Psoas muscle (tissue), 7 donors: ENCODE measurements at regions not wholly inside any gene's neighbourhood (a gene's known extent, or its start where the extent isn't known, plus 50 kb on each side); places are given as distances from the start of the nearest gene placed in this dataset.

Experiments
- ATAC-seq, 4 donors: fragments of 200-7000 bp; cut with Tn5 transposase; one replicate each; pipeline ENCODE4 v1.9.1; 2020; ENCODE audit warnings: moderate library complexity in 3 of 4, mild to moderate bottlenecking in 2 of 4
- DNase-seq, 2 donors: peaks; one replicate each; pipeline ENCODE4 v3.0.0-alpha.2; 2020
- H3K27ac ChIP-seq: fragments of 200-600 bp; one replicate; pipeline ENCODE4 v1.8.0; 2022
- H3K27me3 ChIP-seq, 3 donors: fragments of 200-600 bp in 1 of 3; one replicate each; pipeline versions ENCODE4 v1.6.1 to v1.8.0; 2013 to 2022; ENCODE audit warnings: low read length in 2 of 3, mild to moderate bottlenecking in 2 of 3, moderate library complexity in 1 of 3; ENCODE audit not compliant: insufficient read depth in 3 of 3
- H3K36me3 ChIP-seq, 2 donors: fragments of 200-600 bp in 1 of 2; one replicate each; pipeline versions ENCODE4 v1.6.1 to v1.8.0; 2013 to 2022; ENCODE audit warnings: low read depth in 1 of 2, mild to moderate bottlenecking in 1 of 2, moderate library complexity in 1 of 2; ENCODE audit not compliant: insufficient read depth in 1 of 2
- H3K4me1 ChIP-seq: fragments of 200-600 bp; one replicate; pipeline ENCODE4 v1.8.0; 2022
- H3K4me3 ChIP-seq: fragments of 200-600 bp; one replicate; pipeline ENCODE4 v1.8.0; 2022; ENCODE audit warnings: mild to moderate bottlenecking
- H3K9me3 ChIP-seq: fragments of 200-600 bp; one replicate; pipeline ENCODE4 v1.8.0; 2022
- CTCF ChIP-seq: fragments of 200-600 bp; IDR thresholded peaks from one replicate; pipeline ENCODE4 v1.8.0; 2022; ENCODE audit warnings: antibody characterized with exemption
- WGBS, 3 donors: extraction: QIAGEN DNeasy Blood & Tissue Kit; methylation state at CpG; one replicate each; pipeline versions ENCODE4 v1.1.6 to v1.1.7; 2013; 5-methylcytosine and 5-hydroxymethylcytosine counted together
- intact Hi-C, 2 donors: fragments of 100-400 bp; cut with DNase I; formaldehyde crosslinking; loops; one replicate each; pipeline versions ENCODE4 v1.11.0 to v1.14.2; 2022
- donor health status: healthy with polysubstance abuse.
- donor health status: DM: no; HTN: no; CAD: no; lungs with moderate emphysema.
- donor health status: Bipolar disorder and iron deficiency.
- donor health status: healthy.
- donor health status: DM: yes; HTN: yes; CAD: no.
- donor health status: DM: no; HTN: no; CAD: no.
- donor health status: DM: yes; HTN: yes; CAD: no.

GRCh38 chr12:24135158-24135850, 185.8 kb upstream of the SOX5 start:
- no peaks in the 10 kb centered on the region for H3K4me1 ChIP-seq
- no peaks in the 10 kb centered on the region for H3K27me3 ChIP-seq
- intact Hi-C loops = no loop called here
- DNase-seq (no peak), ATAC-seq (no peak)
- H3K36me3 ChIP-seq = no peaks in the 10 kb centered on the region
- no peak for TF ChIP-seq CTCF
- H3K27ac ChIP-seq = no peak overlapping the region
- H3K4me3 ChIP-seq = no peak overlapping the region
- WGBS, 3 donors = 76 to 84% (median 78%) methylated on average over 5 of the region's 5 CpGs
- H3K9me3 ChIP-seq = no peaks in the 10 kb centered on the region

DNA sequence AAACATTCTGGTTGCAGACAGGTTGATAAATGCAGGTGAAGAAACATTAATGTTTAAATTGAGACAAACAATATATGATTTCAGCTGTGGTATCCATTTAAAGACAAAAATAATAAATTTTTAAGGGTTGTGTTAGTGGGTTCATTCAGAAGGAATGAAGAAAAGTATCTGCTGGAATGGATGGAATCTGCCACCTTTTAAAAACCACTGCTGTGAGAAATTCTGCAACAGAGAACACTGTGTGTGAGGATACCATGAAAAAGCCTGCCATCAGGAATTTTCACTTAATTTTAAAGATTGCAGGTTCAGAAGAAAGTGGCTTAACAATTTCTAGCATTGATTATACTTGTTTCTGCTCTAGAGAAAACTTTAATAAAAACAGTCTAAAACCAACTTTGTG, 184.6 kb upstream of the SOX5 start:
- Histone ChIP-seq H3K9me3 (no peaks in the 10 kb centered on the region), H3K4me1 (no peaks in the 10 kb centered on the region), H3K27ac (no peak overlapping the region), H3K4me3 (no peak overlapping the region), H3K36me3 (no peaks in the 10 kb centered on the region), H3K27me3 (no peaks in the 10 kb centered on the region)
- intact Hi-C loops = no loop called here
- DNase-seq = no peak
- no peak for TF ChIP-seq CTCF
- no peak for ATAC-seq

GRCh38 chr12:24133384-24133783, 183.9 kb upstream of the SOX5 start:
- WGBS, 3 donors = 52 to 71% (median 66%) methylated on average over 4 of the region's 4 CpGs
- ATAC-seq = no peak
- Histone ChIP-seq H3K4me3 (no peak overlapping the region), H3K27ac (no peak overlapping the region), H3K27me3 (no peaks in the 10 kb centered on the region), H3K36me3 (no peaks in the 10 kb centered on the region), H3K9me3 (no peaks in the 10 kb centered on the region), H3K4me1 (no peaks in the 10 kb centered on the region)
- intact Hi-C loops = no loop called here
- DNase-seq = no peak
- no peak for TF ChIP-seq CTCF

GRCh38 chr12:24127919-24128721, 178.7 kb upstream of the SOX5 start:
- intact Hi-C loops = no loop called here
- WGBS, 3 donors = 75 to 85% (median 78%) methylated on average over 9 of the region's 9 CpGs

More at GRCh38 chr12:24127919-24128721, 178.7 kb upstream of the SOX5 start:
- H3K4me3 ChIP-seq = no peak overlapping the region
- no peaks in the 10 kb centered on the region for H3K36me3 ChIP-seq
- no peaks in the 10 kb centered on the region for H3K27me3 ChIP-seq
- H3K9me3 ChIP-seq = no peaks in the 10 kb centered on the region
- no peak overlapping the region for H3K27ac ChIP-seq
- ATAC-seq = no peak
- H3K4me1 ChIP-seq = no peaks in the 10 kb centered on the region
- no peak for DNase-seq
- no peak for TF ChIP-seq CTCF
